Inflammatory macrophage treated with lipopolysaccharide for 4 hours (primary cell): ENCODE measurements at regions not wholly inside any gene's neighbourhood (a gene's known extent, or its start where the extent isn't known, plus 50 kb on each side); places are given as distances from the start of the nearest gene placed in this dataset.
"Not testable (repeated sequence)": the region's sequence is repeated elsewhere in the genome, so short reads cannot be mapped to it uniquely, and the experiment has no call there.

ENCODE experiments used
- DNase-seq: peaks from one replicate; pipeline ENCODE4 v3.0.0-alpha.2; 2020

GRCh38 chr20:41716436-41716835, 98.3 kb upstream of the CHD6 start:
- DNase-seq: no peak

- DNase-seq: no peak
Measured at GRCh38 chr20:41715526-41715925, 97.3 kb upstream of the CHD6 start.

- DNase-seq: no peak
Measured at GRCh38 chr20:41714030-41714429, 95.9 kb upstream of the CHD6 start.

GRCh38 chr20:41704896-41705295, 86.7 kb upstream of the CHD6 start:
- DNase-seq: no peak

GRCh38 chr20:41702647-41703046, 84.5 kb upstream of the CHD6 start:
- DNase-seq: no peak

GRCh38 chr20:41701588-41702348, 83.6 kb upstream of the CHD6 start:
- DNase-seq: no peak

GRCh38 chr20:41699673-41700072, 81.5 kb upstream of the CHD6 start:
- peak; percentile 41 for DNase-seq

- DNase-seq: peak; percentile 45
Measured at GRCh38 chr20:41697861-41698559, 79.8 kb upstream of the CHD6 start.

- peak; percentile 33 for DNase-seq
Measured at GRCh38 chr20:41696428-41696827, 78.3 kb upstream of the CHD6 start.

GRCh38 chr20:41694796-41695195, 76.6 kb upstream of the CHD6 start:
- no peak for DNase-seq

GRCh38 chr20:41693136-41693979, 75.2 kb upstream of the CHD6 start:
- DNase-seq: peak; percentile 79

GRCh38 chr20:41692479-41693135, 74.4 kb upstream of the CHD6 start:
- peak; percentile 24 for DNase-seq

- no peak for DNase-seq
Measured at GRCh38 chr20:41691443-41691842, 73.3 kb upstream of the CHD6 start.

- no peak for DNase-seq
Measured at GRCh38 chr20:41690702-41691101, 72.5 kb upstream of the CHD6 start.

GRCh38 chr20:41686961-41687360, 68.8 kb upstream of the CHD6 start:
- no peak for DNase-seq

GRCh38 chr20:41685145-41685544, 67.0 kb upstream of the CHD6 start:
- not testable (repeated sequence) for DNase-seq

GRCh38 chr20:41678799-41679198, 60.6 kb upstream of the CHD6 start:
- no peak for DNase-seq

- no peak for DNase-seq
Measured at GRCh38 chr20:41672282-41672681, 54.1 kb upstream of the CHD6 start.

- no peak for DNase-seq
Measured at GRCh38 chr20:41671143-41671542, 53.0 kb upstream of the CHD6 start.

- no peak for DNase-seq
Measured at GRCh38 chr20:41670631-41671030, 52.5 kb upstream of the CHD6 start.

- DNase-seq: no peak
Measured at GRCh38 chr20:41669708-41670263, 51.6 kb upstream of the CHD6 start.

GRCh38 chr20:41668057-41668749, 50.0 kb upstream of the CHD6 start:
- no peak for DNase-seq
